ENCODE measurements at regions not wholly inside any gene's neighbourhood (a gene's known extent, or its start where the extent isn't known, plus 50 kb on each side); places are given as distances from the start of the nearest gene placed in this dataset.

- ChIA-PET POLR2A (no interaction called here), CTCF (no interaction called here)
- no peak for DNase-seq (ENCODE audit: extremely low spot score)
- no peak for TF ChIP-seq CTCF (IDR thresholded peaks at IDR 0.05; ENCODE audit: control extremely low read depth, extremely low read depth, low read depth, missing control alignments)
Measured at GRCh38 chr1:199639453-199639852, 388.1 kb upstream of the NR5A2 start.

- TF ChIP-seq CTCF (IDR thresholded peaks at IDR 0.05; ENCODE audit: control extremely low read depth, extremely low read depth, low read depth, missing control alignments), result no peak
- ChIA-PET CTCF (no interaction called here), POLR2A (no interaction called here)
- no peak for DNase-seq (ENCODE audit: extremely low spot score)
Measured at GRCh38 chr1:199641531-199641930, 386.0 kb upstream of the NR5A2 start.

- ChIA-PET POLR2A (no interaction called here), CTCF (interaction anchor here (1.6 to 1.8 kb wide), 2 partner anchors 13 to 16 kb away, joined by 5 to 6 read pairs; no protein-coding TSS in a partner anchor)
- no peak for TF ChIP-seq CTCF (IDR thresholded peaks at IDR 0.05; ENCODE audit: control extremely low read depth, extremely low read depth, low read depth, missing control alignments)
- DNase-seq (ENCODE audit: extremely low spot score), result no peak
Measured at GRCh38 chr1:199644912-199645311, 382.6 kb upstream of the NR5A2 start.

GRCh38 chr1:199646761-199647160, 380.7 kb upstream of the NR5A2 start:
- POLR2A ChIA-PET, result no interaction called here
- no peak for DNase-seq (ENCODE audit: extremely low spot score)
- CTCF ChIA-PET, result interaction anchor here (1.8 kb wide), 1 partner anchor 14 kb away, joined by 5 read pairs; no protein-coding TSS in a partner anchor
- no peak for TF ChIP-seq CTCF (IDR thresholded peaks at IDR 0.05; ENCODE audit: control extremely low read depth, extremely low read depth, low read depth, missing control alignments)

- TF ChIP-seq CTCF (IDR thresholded peaks at IDR 0.05; ENCODE audit: control extremely low read depth, extremely low read depth, low read depth, missing control alignments), result no peak
- no peak for DNase-seq (ENCODE audit: extremely low spot score)
- ChIA-PET POLR2A (no interaction called here), CTCF (interaction anchor here (1.3 to 1.5 kb wide), 2 partner anchors 9 to 13 kb away, joined by 3 to 4 read pairs; no protein-coding TSS in a partner anchor)
Measured at GRCh38 chr1:199657449-199657848, 370.1 kb upstream of the NR5A2 start.

- no peak for TF ChIP-seq CTCF (IDR thresholded peaks at IDR 0.05; ENCODE audit: control extremely low read depth, extremely low read depth, low read depth, missing control alignments)
- ChIA-PET CTCF (no interaction called here), POLR2A (no interaction called here)
- DNase-seq (ENCODE audit: extremely low spot score), result no peak
Measured at GRCh38 chr1:199660071-199660470, 367.4 kb upstream of the NR5A2 start.

- POLR2A ChIA-PET, result no interaction called here
- CTCF ChIA-PET, result interaction anchor here (1.0 kb wide), 1 partner anchor 22 kb away, joined by 3 read pairs; no protein-coding TSS in a partner anchor
- no peak for TF ChIP-seq CTCF (IDR thresholded peaks at IDR 0.05; ENCODE audit: control extremely low read depth, extremely low read depth, low read depth, missing control alignments)
- no peak for DNase-seq (ENCODE audit: extremely low spot score)
Measured at GRCh38 chr1:199665371-199665770, 362.1 kb upstream of the NR5A2 start.
